GM23338 (cell line): ENCODE measurements at regions not wholly inside any gene's neighbourhood (a gene's known extent, or its start where the extent isn't known, plus 50 kb on each side); places are given as distances from the start of the nearest gene placed in this dataset.

Experiments used
- CREB1 ChIP-seq: fragments of 250-450 bp; sonication (Bioruptor Pico); IDR thresholded peaks from 2 replicates; pipeline ENCODE4 v1.5.0; 2020; ENCODE audit warnings: low read depth, mild to moderate bottlenecking, moderate library complexity
- ETS1 ChIP-seq: IDR thresholded peaks from 2 replicates; pipeline ENCODE4 v1.6.1; 2016; ENCODE audit warnings: antibody characterized with exemption
- EZH2 ChIP-seq: fragments of 200-600 bp; sonication (generic); IDR thresholded peaks from one replicate; pipeline ENCODE4 v1.8.0; 2017; ENCODE audit warnings: antibody characterized with exemption, mild to moderate bottlenecking, low read depth; ENCODE audit not compliant: unreplicated experiment
- EZH2phosphoT487 ChIP-seq: fragments of 200-600 bp; sonication (generic); IDR thresholded peaks from one replicate; pipeline ENCODE4 v1.8.1; 2018; ENCODE audit warnings: antibody characterized with exemption; ENCODE audit not compliant: unreplicated experiment
- NANOG ChIP-seq: IDR thresholded peaks from 2 replicates; pipeline ENCODE4 v1.6.1; 2016; ENCODE audit warnings: antibody characterized with exemption, borderline replicate concordance
- POLR2AphosphoS5 ChIP-seq: IDR thresholded peaks from 2 replicates; pipeline ENCODE4 v1.6.1; 2016; ENCODE audit warnings: antibody characterized with exemption, low read depth
- ZNF331 ChIP-seq: fragments of 250-450 bp; sonication (Bioruptor Pico); IDR thresholded peaks from 2 replicates; pipeline ENCODE4 v1.5.0; 2020; ENCODE audit warnings: low read depth, mild to moderate bottlenecking, moderate library complexity
- ZNF462 ChIP-seq: fragments of 250-450 bp; sonication (Bioruptor Pico); IDR thresholded peaks from 2 replicates; pipeline ENCODE4 v1.5.0; 2020; ENCODE audit warnings: mild to moderate bottlenecking, moderate library complexity
- TF ChIP-seq, protein P1 (sequence below), 2 experiments: fragments of 200-600 bp in 1 of 2; sonication (generic) in 1 of 2; conservative IDR thresholded peaks; 2 replicates each; pipeline versions ENCODE4 v1.5.1 to v1.6.1; 2016 to 2017; ENCODE audit warnings: antibody characterized with exemption in 2 of 2, low read depth in 2 of 2, mild to moderate bottlenecking in 2 of 2, moderate library complexity in 1 of 2
- TF ChIP-seq, protein P2 (sequence below): IDR thresholded peaks from one replicate; pipeline ENCODE4 v1.6.1; 2018; ENCODE audit warnings: antibody characterized with exemption; ENCODE audit not compliant: unreplicated experiment

- TF ChIP-seq, protein P1, sequence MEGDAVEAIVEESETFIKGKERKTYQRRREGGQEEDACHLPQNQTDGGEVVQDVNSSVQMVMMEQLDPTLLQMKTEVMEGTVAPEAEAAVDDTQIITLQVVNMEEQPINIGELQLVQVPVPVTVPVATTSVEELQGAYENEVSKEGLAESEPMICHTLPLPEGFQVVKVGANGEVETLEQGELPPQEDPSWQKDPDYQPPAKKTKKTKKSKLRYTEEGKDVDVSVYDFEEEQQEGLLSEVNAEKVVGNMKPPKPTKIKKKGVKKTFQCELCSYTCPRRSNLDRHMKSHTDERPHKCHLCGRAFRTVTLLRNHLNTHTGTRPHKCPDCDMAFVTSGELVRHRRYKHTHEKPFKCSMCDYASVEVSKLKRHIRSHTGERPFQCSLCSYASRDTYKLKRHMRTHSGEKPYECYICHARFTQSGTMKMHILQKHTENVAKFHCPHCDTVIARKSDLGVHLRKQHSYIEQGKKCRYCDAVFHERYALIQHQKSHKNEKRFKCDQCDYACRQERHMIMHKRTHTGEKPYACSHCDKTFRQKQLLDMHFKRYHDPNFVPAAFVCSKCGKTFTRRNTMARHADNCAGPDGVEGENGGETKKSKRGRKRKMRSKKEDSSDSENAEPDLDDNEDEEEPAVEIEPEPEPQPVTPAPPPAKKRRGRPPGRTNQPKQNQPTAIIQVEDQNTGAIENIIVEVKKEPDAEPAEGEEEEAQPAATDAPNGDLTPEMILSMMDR (conservative IDR thresholded peaks at IDR 0.05; ENCODE audit: low read depth in 2 of 2), result no peak
- TF ChIP-seq POLR2AphosphoS5 (no peak), EZH2 (no peak), EZH2phosphoT487 (no peak), CREB1 (CRISPR knock-in tag) (no peak), ETS1 (no peak), NANOG (no peak), ZNF462 (CRISPR knock-in tag) (no peak), ZNF331 (CRISPR knock-in tag) (no peak)
- TF ChIP-seq, protein P2, sequence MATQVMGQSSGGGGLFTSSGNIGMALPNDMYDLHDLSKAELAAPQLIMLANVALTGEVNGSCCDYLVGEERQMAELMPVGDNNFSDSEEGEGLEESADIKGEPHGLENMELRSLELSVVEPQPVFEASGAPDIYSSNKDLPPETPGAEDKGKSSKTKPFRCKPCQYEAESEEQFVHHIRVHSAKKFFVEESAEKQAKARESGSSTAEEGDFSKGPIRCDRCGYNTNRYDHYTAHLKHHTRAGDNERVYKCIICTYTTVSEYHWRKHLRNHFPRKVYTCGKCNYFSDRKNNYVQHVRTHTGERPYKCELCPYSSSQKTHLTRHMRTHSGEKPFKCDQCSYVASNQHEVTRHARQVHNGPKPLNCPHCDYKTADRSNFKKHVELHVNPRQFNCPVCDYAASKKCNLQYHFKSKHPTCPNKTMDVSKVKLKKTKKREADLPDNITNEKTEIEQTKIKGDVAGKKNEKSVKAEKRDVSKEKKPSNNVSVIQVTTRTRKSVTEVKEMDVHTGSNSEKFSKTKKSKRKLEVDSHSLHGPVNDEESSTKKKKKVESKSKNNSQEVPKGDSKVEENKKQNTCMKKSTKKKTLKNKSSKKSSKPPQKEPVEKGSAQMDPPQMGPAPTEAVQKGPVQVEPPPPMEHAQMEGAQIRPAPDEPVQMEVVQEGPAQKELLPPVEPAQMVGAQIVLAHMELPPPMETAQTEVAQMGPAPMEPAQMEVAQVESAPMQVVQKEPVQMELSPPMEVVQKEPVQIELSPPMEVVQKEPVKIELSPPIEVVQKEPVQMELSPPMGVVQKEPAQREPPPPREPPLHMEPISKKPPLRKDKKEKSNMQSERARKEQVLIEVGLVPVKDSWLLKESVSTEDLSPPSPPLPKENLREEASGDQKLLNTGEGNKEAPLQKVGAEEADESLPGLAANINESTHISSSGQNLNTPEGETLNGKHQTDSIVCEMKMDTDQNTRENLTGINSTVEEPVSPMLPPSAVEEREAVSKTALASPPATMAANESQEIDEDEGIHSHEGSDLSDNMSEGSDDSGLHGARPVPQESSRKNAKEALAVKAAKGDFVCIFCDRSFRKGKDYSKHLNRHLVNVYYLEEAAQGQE, result no peak
These were observed 774.5 kb upstream of the COBL start for GRCh38 chr7:52091101-52091500.
